Thoracic aorta (tissue), 2 donors: ENCODE measurements at regions not wholly inside any gene's neighbourhood (a gene's known extent, or its start where the extent isn't known, plus 50 kb on each side); places are given as distances from the start of the nearest gene placed in this dataset.

Experiments used
- ATAC-seq: fragments of 150-250 bp; one replicate; pipeline ENCODE4 v1.8.0; 2017; ENCODE audit warnings: low read depth; ENCODE audit not compliant: insufficient number of reproducible peaks, low FRiP score
- DNase-seq: peaks from one replicate; pipeline ENCODE4 v3.0.0-alpha.2; 2020; ENCODE audit warnings: low spot score
- H3K27ac ChIP-seq, 2 donors: fragments of 200-600 bp; sonication (generic); 1 replicate in 1 of 2; 2 replicates in 1 of 2; pipeline ENCODE4 v1.5.1; 2016; ENCODE audit warnings: mild to moderate bottlenecking in 2 of 2, moderate library complexity in 2 of 2
- H3K27me3 ChIP-seq: fragments of 200-600 bp; sonication (generic); replicated peaks from 2 replicates; pipeline ENCODE4 v1.6.0; 2016; ENCODE audit warnings: mild to moderate bottlenecking; ENCODE audit not compliant: insufficient read depth
- H3K36me3 ChIP-seq: fragments of 200-600 bp; sonication (generic); one replicate; pipeline ENCODE4 v1.5.1; 2016
- H3K4me1 ChIP-seq, 2 donors: fragments of 200-600 bp; sonication (generic); 1 replicate in 1 of 2; 2 replicates in 1 of 2; pipeline versions ENCODE4 v1.5.1 to v1.6.0; 2016; ENCODE audit warnings: low read depth in 2 of 2, mild to moderate bottlenecking in 1 of 2; ENCODE audit not compliant: control insufficient read depth in 1 of 2
- H3K4me3 ChIP-seq: fragments of 200-600 bp; sonication (generic); 2 replicates; pipeline ENCODE4 v1.5.1; 2016; ENCODE audit warnings: mild to moderate bottlenecking
- H3K9me3 ChIP-seq: fragments of 200-600 bp; sonication (generic); 2 replicates; pipeline ENCODE4 v1.5.1; 2016
- TF ChIP-seq, protein P1 (sequence below): fragments of 200-600 bp; sonication (generic); IDR thresholded peaks from one replicate; pipeline ENCODE4 v1.5.1; 2019; ENCODE audit warnings: antibody characterized with exemption

DNA sequence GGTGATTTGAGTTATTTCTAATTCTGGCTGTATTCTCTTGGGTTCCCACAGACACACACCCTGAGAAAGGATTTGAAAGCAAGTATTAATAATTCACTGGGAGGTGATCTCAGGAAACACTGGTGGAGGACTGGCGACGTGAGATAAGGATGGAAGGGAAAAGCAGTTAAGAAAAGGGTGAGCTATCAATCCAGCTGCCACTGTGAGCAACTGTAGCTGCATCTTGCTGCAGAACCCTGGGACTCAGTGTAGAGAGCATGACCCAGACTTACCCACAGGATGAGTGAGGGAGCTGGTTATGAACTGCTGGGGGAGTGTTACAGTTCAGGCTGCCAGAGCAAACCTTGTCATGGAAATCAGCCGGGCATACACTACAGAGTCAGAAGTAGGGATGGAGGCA lies 71.9 kb downstream of the RESF1 start:
- H3K27me3 ChIP-seq, result no peaks in the 10 kb centered on the region
- H3K36me3 ChIP-seq, result no peaks in the 10 kb centered on the region
- no peak overlapping the region for H3K4me3 ChIP-seq
- H3K27ac ChIP-seq, result no peak overlapping the region
- TF ChIP-seq, protein P1, sequence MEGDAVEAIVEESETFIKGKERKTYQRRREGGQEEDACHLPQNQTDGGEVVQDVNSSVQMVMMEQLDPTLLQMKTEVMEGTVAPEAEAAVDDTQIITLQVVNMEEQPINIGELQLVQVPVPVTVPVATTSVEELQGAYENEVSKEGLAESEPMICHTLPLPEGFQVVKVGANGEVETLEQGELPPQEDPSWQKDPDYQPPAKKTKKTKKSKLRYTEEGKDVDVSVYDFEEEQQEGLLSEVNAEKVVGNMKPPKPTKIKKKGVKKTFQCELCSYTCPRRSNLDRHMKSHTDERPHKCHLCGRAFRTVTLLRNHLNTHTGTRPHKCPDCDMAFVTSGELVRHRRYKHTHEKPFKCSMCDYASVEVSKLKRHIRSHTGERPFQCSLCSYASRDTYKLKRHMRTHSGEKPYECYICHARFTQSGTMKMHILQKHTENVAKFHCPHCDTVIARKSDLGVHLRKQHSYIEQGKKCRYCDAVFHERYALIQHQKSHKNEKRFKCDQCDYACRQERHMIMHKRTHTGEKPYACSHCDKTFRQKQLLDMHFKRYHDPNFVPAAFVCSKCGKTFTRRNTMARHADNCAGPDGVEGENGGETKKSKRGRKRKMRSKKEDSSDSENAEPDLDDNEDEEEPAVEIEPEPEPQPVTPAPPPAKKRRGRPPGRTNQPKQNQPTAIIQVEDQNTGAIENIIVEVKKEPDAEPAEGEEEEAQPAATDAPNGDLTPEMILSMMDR, result no peak
- H3K4me1 ChIP-seq, result peaks cover 0 to 7% of the 10 kb centered on the region in 2 donors
- no peaks in the 10 kb centered on the region for H3K9me3 ChIP-seq
- ATAC-seq, result no peak
- no peak for DNase-seq

DNA sequence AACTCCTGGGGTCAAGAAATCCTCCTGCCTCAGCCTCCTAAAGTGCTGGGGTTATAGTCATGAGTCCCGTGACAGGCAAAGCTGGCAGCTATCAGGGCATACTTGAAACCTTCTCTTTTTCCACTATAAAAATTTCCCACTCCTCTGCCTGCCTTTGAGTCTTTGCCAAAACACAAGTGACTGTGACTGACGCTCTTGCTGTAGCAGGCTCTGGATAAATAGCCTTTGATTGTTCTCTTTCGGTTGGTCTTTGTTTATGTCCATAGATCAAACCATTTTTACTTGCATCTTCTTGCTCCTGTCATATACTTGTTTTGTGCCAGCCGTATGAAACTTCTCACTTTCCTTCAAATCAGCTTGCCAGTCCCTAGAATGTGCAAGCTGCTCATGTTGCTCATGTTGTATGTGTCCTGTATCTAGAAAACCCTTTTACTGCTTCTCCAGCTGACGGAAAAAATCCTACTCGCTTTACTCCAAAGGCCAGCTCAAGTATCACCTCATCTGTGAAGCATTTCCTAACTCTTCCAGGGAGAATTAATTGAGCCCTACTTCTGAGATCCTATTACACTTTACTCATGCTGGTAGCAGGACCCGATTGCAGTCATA lies 73.1 kb downstream of the RESF1 start:
- Histone ChIP-seq H3K9me3 (no peaks in the 10 kb centered on the region), H3K27ac (peak overlapping the region in 1 of 2 donors; percentile 43), H3K27me3 (no peaks in the 10 kb centered on the region), H3K36me3 (no peaks in the 10 kb centered on the region), H3K4me3 (peak overlapping the region; percentile 33), H3K4me1 (peaks cover 0 to 7% of the 10 kb centered on the region in 2 donors)
- DNase-seq (no peak), ATAC-seq (peak; percentile 69)
- TF ChIP-seq, protein P1, result no peak

DNA sequence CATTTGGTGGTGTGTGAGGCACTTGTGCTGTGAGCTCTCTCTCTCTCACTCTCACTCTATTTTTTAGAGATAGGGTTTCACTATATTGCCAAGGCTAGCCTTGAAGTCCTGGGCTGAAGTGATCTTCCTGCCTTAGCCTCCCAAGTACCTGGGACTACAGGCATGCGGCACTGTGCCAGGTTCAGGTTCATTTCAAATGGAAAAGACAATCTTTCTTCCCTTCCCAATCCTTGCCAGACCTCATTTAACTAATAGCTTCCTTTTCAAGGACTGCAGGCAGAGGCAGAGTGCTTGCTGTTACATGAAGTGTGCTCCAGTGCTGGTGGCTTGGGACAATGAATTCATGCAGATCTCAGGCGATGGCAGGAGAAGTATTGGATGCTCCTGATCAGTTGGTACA lies 73.2 kb upstream of the BICD1 start:
- Histone ChIP-seq H3K4me3 (no peak overlapping the region), H3K27ac (no peak overlapping the region), H3K27me3 (no peaks in the 10 kb centered on the region), H3K4me1 (peaks cover 0 to 7% of the 10 kb centered on the region in 2 donors), H3K36me3 (no peaks in the 10 kb centered on the region), H3K9me3 (no peaks in the 10 kb centered on the region)
- TF ChIP-seq, protein P1, result no peak
- DNase-seq (no peak), ATAC-seq (no peak)

DNA sequence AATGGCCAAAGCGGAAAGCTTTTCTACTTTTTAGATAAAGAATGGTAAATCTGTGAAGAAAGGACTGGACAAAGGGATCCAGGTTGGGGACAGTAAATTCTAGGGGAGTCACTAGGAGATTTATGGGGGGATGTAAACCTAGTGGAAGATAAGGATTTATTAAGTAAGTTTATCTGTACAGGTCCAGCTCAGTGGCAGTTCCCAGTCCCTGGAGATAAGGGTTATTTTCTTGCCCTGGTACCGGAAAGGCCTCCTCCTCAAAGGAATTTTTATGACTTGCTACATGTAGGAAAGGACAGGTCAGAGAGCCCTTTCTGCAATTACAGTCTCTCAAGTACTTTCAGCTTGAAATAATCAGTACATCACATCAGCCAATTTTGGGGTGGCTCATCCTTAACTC lies 72.6 kb upstream of the BICD1 start:
- Histone ChIP-seq H3K27ac (no peak overlapping the region), H3K4me1 (peaks cover 0 to 7% of the 10 kb centered on the region in 2 donors), H3K9me3 (no peaks in the 10 kb centered on the region), H3K4me3 (no peak overlapping the region), H3K36me3 (no peaks in the 10 kb centered on the region), H3K27me3 (no peaks in the 10 kb centered on the region)
- no peak for DNase-seq
- TF ChIP-seq, protein P1, result no peak
- no peak for ATAC-seq

DNA sequence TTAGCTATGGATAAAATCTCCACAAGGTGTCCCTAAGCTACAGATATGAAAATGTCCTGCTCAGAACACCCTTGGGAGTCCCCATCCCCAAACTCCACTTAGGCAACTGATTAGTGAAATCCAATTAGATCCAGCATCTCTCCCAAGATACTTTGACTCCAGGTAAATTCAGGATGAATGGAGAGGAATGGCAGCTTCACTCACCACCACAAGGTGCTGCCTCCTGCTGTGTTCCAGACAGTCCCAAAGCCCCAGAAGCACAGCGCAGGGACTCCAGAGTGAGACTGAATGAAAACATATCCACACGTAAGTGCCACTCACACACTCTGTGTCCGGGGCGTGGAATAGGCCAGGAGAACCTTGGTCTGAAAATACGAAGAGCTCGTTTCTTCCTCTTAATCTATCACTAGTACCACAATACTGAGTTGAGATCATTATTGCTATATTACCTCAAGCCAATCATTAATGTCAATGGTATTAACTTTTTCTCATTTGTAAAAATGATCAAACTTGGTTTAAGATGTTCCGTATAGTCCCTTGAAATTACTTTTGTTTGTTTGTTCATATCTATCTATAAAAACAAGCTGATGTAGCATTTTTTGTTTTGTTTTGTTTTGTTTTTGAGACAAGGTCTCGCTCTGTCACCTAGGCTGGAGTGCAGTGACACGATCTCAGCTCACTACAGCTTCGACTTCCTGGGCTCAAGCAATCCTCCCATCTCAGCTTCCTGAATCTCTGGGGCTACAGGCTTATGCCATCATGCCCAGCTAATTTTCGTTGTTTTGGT lies 70.0 kb upstream of the BICD1 start:
- Histone ChIP-seq H3K4me1 (peaks cover 0 to 5% of the 10 kb centered on the region in 2 donors), H3K4me3 (no peak overlapping the region)
- no peak for DNase-seq

More for the DNA sequence above, 70.0 kb upstream of the BICD1 start:
- TF ChIP-seq, protein P1, result no peak
- no peak overlapping the region for H3K27ac ChIP-seq
- no peak for ATAC-seq
- H3K27me3 ChIP-seq, result no peaks in the 10 kb centered on the region
- H3K36me3 ChIP-seq, result no peaks in the 10 kb centered on the region
- H3K9me3 ChIP-seq, result no peaks in the 10 kb centered on the region
